GM12878 (cell line): ENCODE measurements at regions not wholly inside any gene's neighbourhood (a gene's known extent, or its start where the extent isn't known, plus 50 kb on each side); places are given as distances from the start of the nearest gene placed in this dataset.

Source experiments
- ATAC-seq: fragments of 200-7000 bp; cut with Tn5 transposase; 3 replicates; pipeline ENCODE4 v1.9.1; 2020; ENCODE audit warnings: mild to moderate bottlenecking, moderate library complexity
- BruUV-seq: library from RNA; stranded (reverse); fragments of 400-500 nt; replicated peaks from 2 replicates; lab custom pipeline; 2021; lab: Mats Ljungman, UMichigan
- CTCF ChIA-PET: fragments of 300-600 bp; sonication (Branson Sonifier 250); formaldehyde crosslinking; extraction: SDS; loops from one replicate; lab custom pipeline; 2021; ENCODE audit warnings: inconsistent platforms; lab: Yijun Ruan, JAX
- POLR2A ChIA-PET: fragments of 350-600 bp; formaldehyde crosslinking; extraction: SDS; loops from one replicate; lab custom pipeline; 2021; ENCODE audit warnings: inconsistent platforms; lab: Charles Lee
- RAD21 ChIA-PET: fragments of 300-600 bp; sonication (Branson Sonifier 250); formaldehyde crosslinking; loops from one replicate; lab custom pipeline; 2023; ENCODE audit warnings: antibody characterized with exemption; ENCODE audit not compliant: unreplicated experiment; lab: Charles Lee
- SMC1A ChIA-PET: fragments of 300-600 bp; sonication (Branson Sonifier 250); formaldehyde crosslinking; loops from one replicate; lab custom pipeline; 2023; ENCODE audit not compliant: unreplicated experiment, uncharacterized antibody; lab: Charles Lee
- DNase-seq: peaks from one replicate; pipeline ENCODE4 v3.0.0-alpha.2; 2011; ENCODE audit warnings: low read depth, low spot score
- FAIRE-seq: peaks from 3 replicates; lab custom pipeline; 2011; peaks lifted over from hg19 to GRCh38; lab: Jason Lieb, UNC
- H2AFZ ChIP-seq: 2 replicates; pipeline ENCODE4 v1.6.0; 2011; ENCODE audit warnings: low read depth, low read length, control low read depth; ENCODE audit not compliant: control insufficient read depth
- H3K27ac ChIP-seq: 2 replicates; pipeline ENCODE4 v1.5.1; 2011; ENCODE audit warnings: control low read depth; ENCODE audit not compliant: control insufficient read depth, insufficient read depth
- H3K27me3 ChIP-seq, 2 experiments: replicated peaks in 1 of 2; 2 replicates each; pipeline versions ENCODE4 v1.6.0 to v1.6.1; 2011; ENCODE audit warnings: low read length in 1 of 2; ENCODE audit not compliant: control insufficient read depth in 2 of 2, insufficient read depth in 2 of 2
- H3K36me3 ChIP-seq, 2 experiments: 2 replicates each; pipeline ENCODE4 v1.5.1; 2011; ENCODE audit warnings: low read length in 1 of 2; ENCODE audit not compliant: control insufficient read depth in 2 of 2, insufficient read depth in 2 of 2
- H3K4me1 ChIP-seq: 2 replicates; pipeline ENCODE4 v1.6.1; 2011; ENCODE audit warnings: mild to moderate bottlenecking, low read length, moderate library complexity, mixed read lengths; ENCODE audit not compliant: control insufficient read depth, insufficient read depth
- H3K4me2 ChIP-seq: 2 replicates; pipeline ENCODE4 v1.6.0; 2011; ENCODE audit warnings: control low read depth; ENCODE audit not compliant: control insufficient read depth, insufficient read depth
- H3K4me3 ChIP-seq: fragments of 200-600 bp; sonication (generic); 2 replicates; pipeline ENCODE4 v1.5.1; 2016
- H3K79me2 ChIP-seq: 2 replicates; pipeline ENCODE4 v1.6.0; 2011; ENCODE audit warnings: low read length; ENCODE audit not compliant: control insufficient read depth, insufficient read depth
- H3K9ac ChIP-seq: 2 replicates; pipeline ENCODE4 v1.8.0; 2011; ENCODE audit warnings: low read length, control low read depth, mixed read lengths; ENCODE audit not compliant: control insufficient read depth, insufficient read depth
- H3K9me3 ChIP-seq: replicated peaks from 3 replicates; pipeline ENCODE4 v1.5.1; 2011; ENCODE audit warnings: mild to moderate bottlenecking, low read length; ENCODE audit not compliant: control insufficient read depth, insufficient read depth
- H4K20me1 ChIP-seq: 2 replicates; pipeline ENCODE4 v1.6.0; 2011; ENCODE audit not compliant: control insufficient read depth, insufficient read depth
- BHLHE40 ChIP-seq, 2 experiments: fragments of 450-650 bp in 1 of 2; IDR thresholded peaks; 2 replicates each; pipeline ENCODE4 v1.6.1; 2011 to 2017; ENCODE audit warnings: low read depth in 2 of 2, borderline replicate concordance in 1 of 2, improper control_type of control experiment in 1 of 2, low read length in 1 of 2, mild to moderate bottlenecking in 1 of 2
- HCFC1 ChIP-seq: fragments of 150-350 bp; IDR thresholded peaks from 2 replicates; pipeline ENCODE4 v1.6.1; 2014; ENCODE audit warnings: low read length
- KLF5 ChIP-seq: fragments of 450-650 bp; IDR thresholded peaks from 2 replicates; pipeline ENCODE4 v1.6.1; 2014; ENCODE audit warnings: mild to moderate bottlenecking; ENCODE audit not compliant: partially characterized antibody
- TAF1 ChIP-seq: IDR thresholded peaks from 2 replicates; pipeline ENCODE4 v1.6.1; 2011; ENCODE audit warnings: mild to moderate bottlenecking, low read depth, low read length, borderline replicate concordance
- ZZZ3 ChIP-seq: IDR thresholded peaks from 2 replicates; pipeline ENCODE4 v1.6.1; 2011; ENCODE audit warnings: low read depth; ENCODE audit not compliant: control insufficient read depth, insufficient read length
- WGBS: methylation state at CpG from one replicate; pipeline ENCODE4 v1.1.6; 2016; ENCODE audit warnings: low lambda C conversion rate; ENCODE audit not compliant: insufficient replicate concordance, insufficient coverage; ENCODE audit errors: missing lambda C conversion rate; 5-methylcytosine and 5-hydroxymethylcytosine counted together
- in situ Hi-C: fragments of 300-500 bp; cut with MboI; formaldehyde crosslinking; loops from 9 replicates; pipeline ENCODE4 v1.14.3; 2018; ENCODE audit warnings: mixed read lengths
- intact Hi-C: fragments of 100-400 bp; cut with micrococcal nuclease; formaldehyde crosslinking; loops from one replicate; pipeline ENCODE4 v1.14.2; 2022; ENCODE audit not compliant: unreplicated experiment
- TF ChIP-seq, protein P1 (sequence below): fragments of 450-650 bp; formaldehyde crosslinking; IDR thresholded peaks from 2 replicates; pipeline ENCODE4 v1.4.0; 2020; ENCODE audit warnings: mild to moderate bottlenecking, moderate library complexity
- TF ChIP-seq, protein P2 (sequence below): IDR thresholded peaks from 2 replicates; pipeline ENCODE4 v1.6.1; 2012; ENCODE audit warnings: low read depth, low read length, improper control_type of control experiment
- TF ChIP-seq, protein P3 (sequence below): IDR thresholded peaks from 2 replicates; pipeline ENCODE4 v1.6.1; 2012; ENCODE audit warnings: low read depth, low read length, improper control_type of control experiment

DNA sequence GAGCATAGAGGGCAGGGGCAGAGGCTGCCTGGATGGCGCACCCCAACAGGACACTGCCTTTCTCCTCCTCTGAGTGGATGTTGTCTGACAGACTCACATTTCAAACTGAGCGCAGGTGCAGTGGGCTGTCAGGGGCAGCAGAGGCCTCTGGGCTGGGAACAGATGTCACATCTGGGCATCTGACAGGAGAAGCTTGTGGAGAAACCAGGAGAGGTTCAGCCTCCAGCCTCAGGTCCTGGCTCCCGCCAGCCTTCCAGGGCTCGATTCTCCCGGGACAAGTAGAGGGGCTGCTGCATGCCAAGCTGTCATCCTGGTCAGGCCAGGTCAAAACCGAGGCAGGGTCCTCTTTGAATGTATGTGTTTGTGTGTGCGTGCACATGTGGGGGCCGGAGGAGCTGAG lies 67.7 kb upstream of the SDK2 start:
- WGBS: 34% methylated on average over 8 of the region's 8 CpGs
- intact Hi-C loops (no loop called here), in situ Hi-C loops (no loop called here)
- no TSS peak for BruUV-seq
- Histone ChIP-seq H3K4me1 (no peaks in the 10 kb centered on the region; the same call in 1 of the 2 replicates), H3K36me3 (no peaks in the 10 kb centered on the region), H3K27ac (no peak overlapping the region), H3K9ac (no peak overlapping the region), H3K9me3 (no peaks in the 10 kb centered on the region; the same call in 1 of the 3 replicates), H3K4me2 (no peak overlapping the region), H3K4me3 (no peak overlapping the region), H3K27me3 (no peaks in the 10 kb centered on the region), H2AFZ (no peak overlapping the region), H4K20me1 (no peaks in the 10 kb centered on the region), H3K79me2 (no peaks in the 10 kb centered on the region)
- POLR2A ChIA-PET: no interaction called here
- FAIRE-seq: no peak
- ATAC-seq: no peak
- CTCF ChIA-PET: interaction anchor here (0.7 to 4.2 kb wide), 6 partner anchors 9 to 984 kb away, joined by 3 to 55 read pairs (median 4); no protein-coding TSS in a partner anchor
- DNase-seq: no peak
- no peak for TF ChIP-seq HCFC1
- no peak for TF ChIP-seq BHLHE40 (IDR thresholded peaks at IDR 0.05; ENCODE audit: borderline replicate concordance in 1 of 2, low read depth in 2 of 2, low read length in 1 of 2)
- TF ChIP-seq, protein P1, sequence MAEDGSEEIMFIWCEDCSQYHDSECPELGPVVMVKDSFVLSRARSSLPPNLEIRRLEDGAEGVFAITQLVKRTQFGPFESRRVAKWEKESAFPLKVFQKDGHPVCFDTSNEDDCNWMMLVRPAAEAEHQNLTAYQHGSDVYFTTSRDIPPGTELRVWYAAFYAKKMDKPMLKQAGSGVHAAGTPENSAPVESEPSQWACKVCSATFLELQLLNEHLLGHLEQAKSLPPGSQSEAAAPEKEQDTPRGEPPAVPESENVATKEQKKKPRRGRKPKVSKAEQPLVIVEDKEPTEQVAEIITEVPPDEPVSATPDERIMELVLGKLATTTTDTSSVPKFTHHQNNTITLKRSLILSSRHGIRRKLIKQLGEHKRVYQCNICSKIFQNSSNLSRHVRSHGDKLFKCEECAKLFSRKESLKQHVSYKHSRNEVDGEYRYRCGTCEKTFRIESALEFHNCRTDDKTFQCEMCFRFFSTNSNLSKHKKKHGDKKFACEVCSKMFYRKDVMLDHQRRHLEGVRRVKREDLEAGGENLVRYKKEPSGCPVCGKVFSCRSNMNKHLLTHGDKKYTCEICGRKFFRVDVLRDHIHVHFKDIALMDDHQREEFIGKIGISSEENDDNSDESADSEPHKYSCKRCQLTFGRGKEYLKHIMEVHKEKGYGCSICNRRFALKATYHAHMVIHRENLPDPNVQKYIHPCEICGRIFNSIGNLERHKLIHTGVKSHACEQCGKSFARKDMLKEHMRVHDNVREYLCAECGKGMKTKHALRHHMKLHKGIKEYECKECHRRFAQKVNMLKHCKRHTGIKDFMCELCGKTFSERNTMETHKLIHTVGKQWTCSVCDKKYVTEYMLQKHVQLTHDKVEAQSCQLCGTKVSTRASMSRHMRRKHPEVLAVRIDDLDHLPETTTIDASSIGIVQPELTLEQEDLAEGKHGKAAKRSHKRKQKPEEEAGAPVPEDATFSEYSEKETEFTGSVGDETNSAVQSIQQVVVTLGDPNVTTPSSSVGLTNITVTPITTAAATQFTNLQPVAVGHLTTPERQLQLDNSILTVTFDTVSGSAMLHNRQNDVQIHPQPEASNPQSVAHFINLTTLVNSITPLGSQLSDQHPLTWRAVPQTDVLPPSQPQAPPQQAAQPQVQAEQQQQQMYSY (CRISPR knock-in tag): no peak
- TF ChIP-seq, protein P2, sequence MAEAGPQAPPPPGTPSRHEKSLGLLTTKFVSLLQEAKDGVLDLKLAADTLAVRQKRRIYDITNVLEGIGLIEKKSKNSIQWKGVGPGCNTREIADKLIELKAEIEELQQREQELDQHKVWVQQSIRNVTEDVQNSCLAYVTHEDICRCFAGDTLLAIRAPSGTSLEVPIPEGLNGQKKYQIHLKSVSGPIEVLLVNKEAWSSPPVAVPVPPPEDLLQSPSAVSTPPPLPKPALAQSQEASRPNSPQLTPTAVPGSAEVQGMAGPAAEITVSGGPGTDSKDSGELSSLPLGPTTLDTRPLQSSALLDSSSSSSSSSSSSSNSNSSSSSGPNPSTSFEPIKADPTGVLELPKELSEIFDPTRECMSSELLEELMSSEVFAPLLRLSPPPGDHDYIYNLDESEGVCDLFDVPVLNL: no peak
- TF ChIP-seq ZZZ3: no peak
- TF ChIP-seq TAF1: no peak
- TF ChIP-seq, protein P3, sequence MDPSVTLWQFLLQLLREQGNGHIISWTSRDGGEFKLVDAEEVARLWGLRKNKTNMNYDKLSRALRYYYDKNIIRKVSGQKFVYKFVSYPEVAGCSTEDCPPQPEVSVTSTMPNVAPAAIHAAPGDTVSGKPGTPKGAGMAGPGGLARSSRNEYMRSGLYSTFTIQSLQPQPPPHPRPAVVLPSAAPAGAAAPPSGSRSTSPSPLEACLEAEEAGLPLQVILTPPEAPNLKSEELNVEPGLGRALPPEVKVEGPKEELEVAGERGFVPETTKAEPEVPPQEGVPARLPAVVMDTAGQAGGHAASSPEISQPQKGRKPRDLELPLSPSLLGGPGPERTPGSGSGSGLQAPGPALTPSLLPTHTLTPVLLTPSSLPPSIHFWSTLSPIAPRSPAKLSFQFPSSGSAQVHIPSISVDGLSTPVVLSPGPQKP: no peak
- TF ChIP-seq KLF5: no peak
- RAD21 ChIA-PET: interaction anchor here (0.9 kb wide), 1 partner anchor 125 kb away, joined by 3 read pairs; no protein-coding TSS in a partner anchor
- SMC1A ChIA-PET: no interaction called here
